Mesenchymal stem cell (in vitro differentiated cells and primary cell): ENCODE measurements at regions not wholly inside any gene's neighbourhood (a gene's known extent, or its start where the extent isn't known, plus 50 kb on each side); places are given as distances from the start of the nearest gene placed in this dataset.

Experiments used
- DNase-seq: peaks from one replicate; pipeline ENCODE4 v3.0.0-alpha.2; 2013
- H2AFZ ChIP-seq: one replicate; pipeline ENCODE4 v1.6.1; 2013; ENCODE audit warnings: low read depth, mild to moderate bottlenecking, control low read depth, inconsistent platforms, low read length, moderate library complexity
- H2AK5ac ChIP-seq: 2 replicates; pipeline ENCODE4 v1.6.1; 2013; ENCODE audit warnings: low read length, moderate library complexity, mild to moderate bottlenecking, inconsistent platforms; ENCODE audit not compliant: severe bottlenecking
- H2BK120ac ChIP-seq: one replicate; pipeline ENCODE4 v1.6.1; 2013; ENCODE audit warnings: low read depth, mild to moderate bottlenecking, inconsistent platforms, low read length, moderate library complexity
- H2BK12ac ChIP-seq, 2 experiments: one replicate each; pipeline ENCODE4 v1.6.1; 2013; ENCODE audit warnings: inconsistent platforms in 2 of 2, low read length in 2 of 2, mild to moderate bottlenecking in 2 of 2, moderate library complexity in 2 of 2, control low read depth in 1 of 2
- H2BK15ac ChIP-seq: one replicate; pipeline ENCODE4 v1.6.1; 2013; ENCODE audit warnings: mild to moderate bottlenecking, low read depth, inconsistent platforms; ENCODE audit not compliant: poor library complexity, severe bottlenecking
- H2BK5ac ChIP-seq: 2 replicates; pipeline ENCODE4 v1.6.1; 2013; ENCODE audit warnings: low read depth, mild to moderate bottlenecking, low read length, control low read depth, inconsistent platforms; ENCODE audit not compliant: poor library complexity, severe bottlenecking
- H3K14ac ChIP-seq, 2 experiments: one replicate each; pipeline ENCODE4 v1.6.1; 2013; ENCODE audit warnings: inconsistent platforms in 2 of 2, low read length in 2 of 2, control low read depth in 1 of 2, mild to moderate bottlenecking in 1 of 2, moderate library complexity in 1 of 2
- H3K18ac ChIP-seq, 2 experiments: one replicate each; pipeline ENCODE4 v1.6.1; 2013; ENCODE audit warnings: inconsistent platforms in 2 of 2, low read length in 2 of 2, control low read depth in 1 of 2, low read depth in 1 of 2, mild to moderate bottlenecking in 1 of 2
- H3K23ac ChIP-seq, 2 experiments: one replicate each; pipeline ENCODE4 v1.6.1; 2013; ENCODE audit warnings: inconsistent platforms in 2 of 2, low read length in 2 of 2, mild to moderate bottlenecking in 2 of 2, moderate library complexity in 2 of 2, control low read depth in 1 of 2
- H3K27ac ChIP-seq: 2 replicates; pipeline ENCODE4 v1.5.1; 2013; ENCODE audit warnings: mild to moderate bottlenecking, moderate library complexity, low read length, control low read depth, inconsistent platforms; ENCODE audit not compliant: poor library complexity, severe bottlenecking
- H3K27me3 ChIP-seq, 2 experiments: 2 replicates each; pipeline versions ENCODE4 v1.6.1 to v1.7.0; 2013; ENCODE audit warnings: low read length in 2 of 2, mild to moderate bottlenecking in 2 of 2, moderate library complexity in 2 of 2, control low read depth in 1 of 2, inconsistent platforms in 1 of 2; ENCODE audit not compliant: control insufficient read depth in 1 of 2, insufficient read depth in 1 of 2
- H3K36me3 ChIP-seq, 2 experiments: 2 replicates each; pipeline versions ENCODE4 v1.6.1 to v1.7.0; 2013; ENCODE audit warnings: low read length in 2 of 2, control low read depth in 1 of 2, inconsistent platforms in 1 of 2, low read depth in 1 of 2, mild to moderate bottlenecking in 1 of 2; ENCODE audit not compliant: insufficient read depth in 2 of 2, control insufficient read depth in 1 of 2
- H3K4ac ChIP-seq, 2 experiments: one replicate each; pipeline ENCODE4 v1.6.1; 2013; ENCODE audit warnings: inconsistent platforms in 2 of 2, low read length in 2 of 2, mild to moderate bottlenecking in 2 of 2, moderate library complexity in 2 of 2, control low read depth in 1 of 2, low read depth in 1 of 2
- H3K4me1 ChIP-seq: 2 replicates; pipeline ENCODE4 v1.6.1; 2013; ENCODE audit warnings: low read depth, low read length, control low read depth; ENCODE audit not compliant: control insufficient read depth, insufficient read depth
- H3K4me2 ChIP-seq: 2 replicates; pipeline ENCODE4 v1.6.1; 2013; ENCODE audit warnings: low read length, mild to moderate bottlenecking, inconsistent platforms; ENCODE audit not compliant: poor library complexity, severe bottlenecking
- H3K4me3 ChIP-seq, 2 experiments: 2 replicates each; pipeline versions ENCODE4 v1.5.1 to v1.7.0; 2013; ENCODE audit warnings: low read length in 2 of 2, mild to moderate bottlenecking in 2 of 2, control low read depth in 1 of 2, low read depth in 1 of 2; ENCODE audit not compliant: insufficient read depth in 1 of 2
- H3K79me1 ChIP-seq: replicated peaks from 2 replicates; pipeline ENCODE4 v1.6.1; 2013; ENCODE audit warnings: mild to moderate bottlenecking, control low read depth, low read length, inconsistent platforms; ENCODE audit not compliant: poor library complexity, severe bottlenecking
- H3K9ac ChIP-seq: 2 replicates; pipeline ENCODE4 v1.7.0; 2013; ENCODE audit warnings: mild to moderate bottlenecking, low read length, moderate library complexity
- H3K9me3 ChIP-seq: 2 replicates; pipeline ENCODE4 v1.7.0; 2013; ENCODE audit warnings: mild to moderate bottlenecking, low read length; ENCODE audit not compliant: control insufficient read depth
- H4K8ac ChIP-seq: one replicate; pipeline ENCODE4 v1.6.1; 2013; ENCODE audit warnings: inconsistent platforms, mild to moderate bottlenecking, low read length, moderate library complexity
- H4K91ac ChIP-seq: one replicate; pipeline ENCODE4 v1.6.1; 2013; ENCODE audit warnings: mild to moderate bottlenecking, low read length, inconsistent platforms
- WGBS: methylation state at CpG from one replicate; pipeline ENCODE4 v1.1.7; 2013; ENCODE audit warnings: mixed read lengths; 5-methylcytosine and 5-hydroxymethylcytosine counted together

GRCh38 chr2:107242811-107243210 lies 356.8 kb upstream of the ST6GAL2 start:
- H3K36me3 ChIP-seq: no peaks in the 10 kb centered on the region
- H3K4me1 ChIP-seq: no peaks in the 10 kb centered on the region
- no peak overlapping the region for H3K4me3 ChIP-seq
- H4K8ac ChIP-seq: no peak overlapping the region
- no peak overlapping the region for H3K4me2 ChIP-seq
- WGBS: 50% methylated on average over 1 of the region's 1 CpG
- H3K18ac ChIP-seq: no peak overlapping the region
- no peak overlapping the region for H2AFZ ChIP-seq
- no peaks in the 10 kb centered on the region for H3K9me3 ChIP-seq
- no peak for DNase-seq
- H3K14ac ChIP-seq: no peak overlapping the region
- H2BK120ac ChIP-seq: no peak overlapping the region
- H2AK5ac ChIP-seq: no peak overlapping the region
- no peak overlapping the region for H2BK15ac ChIP-seq
- H3K23ac ChIP-seq: no peak overlapping the region
- no peak overlapping the region for H3K27ac ChIP-seq
- H2BK5ac ChIP-seq: no peak overlapping the region
- no peak overlapping the region for H2BK12ac ChIP-seq
- H3K79me1 ChIP-seq: no peaks in the 10 kb centered on the region
- H3K4ac ChIP-seq: no peak overlapping the region
- H3K27me3 ChIP-seq: no peaks in the 10 kb centered on the region
- no peak overlapping the region for H4K91ac ChIP-seq
- H3K9ac ChIP-seq: no peak overlapping the region

GRCh38 chr2:107248932-107249331 lies 363.0 kb upstream of the ST6GAL2 start:
- no peak overlapping the region for H4K91ac ChIP-seq
- no peak overlapping the region for H2BK120ac ChIP-seq
- no peak overlapping the region for H2BK15ac ChIP-seq
- H3K4me1 ChIP-seq: no peaks in the 10 kb centered on the region
- no peak overlapping the region for H3K27ac ChIP-seq
- H3K14ac ChIP-seq: no peak overlapping the region
- no peak overlapping the region for H2AFZ ChIP-seq
- no peak overlapping the region for H2AK5ac ChIP-seq
- H3K27me3 ChIP-seq: no peaks in the 10 kb centered on the region
- WGBS: 75% methylated on average over 1 of the region's 1 CpG
- H2BK12ac ChIP-seq: no peak overlapping the region
- no peak overlapping the region for H3K4me3 ChIP-seq
- no peak for DNase-seq
- no peak overlapping the region for H2BK5ac ChIP-seq
- no peak overlapping the region for H3K9ac ChIP-seq
- no peaks in the 10 kb centered on the region for H3K36me3 ChIP-seq
- no peaks in the 10 kb centered on the region for H3K9me3 ChIP-seq
- H3K4ac ChIP-seq: no peak overlapping the region
- no peak overlapping the region for H3K18ac ChIP-seq
- no peak overlapping the region for H4K8ac ChIP-seq
- H3K4me2 ChIP-seq: no peak overlapping the region
- no peak overlapping the region for H3K23ac ChIP-seq
- H3K79me1 ChIP-seq: no peaks in the 10 kb centered on the region

GRCh38 chr2:107255744-107256143 lies 369.8 kb upstream of the ST6GAL2 start:
- Histone ChIP-seq H3K36me3 (no peaks in the 10 kb centered on the region), H3K18ac (no peak overlapping the region), H3K79me1 (no peaks in the 10 kb centered on the region), H4K91ac (no peak overlapping the region), H4K8ac (no peak overlapping the region), H2BK15ac (no peak overlapping the region), H2BK120ac (no peak overlapping the region), H2AK5ac (no peak overlapping the region), H2AFZ (no peak overlapping the region), H3K4me1 (no peaks in the 10 kb centered on the region), H3K14ac (no peak overlapping the region), H3K9ac (no peak overlapping the region), H2BK5ac (no peak overlapping the region), H2BK12ac (no peak overlapping the region), H3K27me3 (no peaks in the 10 kb centered on the region), H3K4ac (no peak overlapping the region), H3K9me3 (no peaks in the 10 kb centered on the region), H3K4me3 (no peak overlapping the region), H3K27ac (no peak overlapping the region), H3K23ac (no peak overlapping the region), H3K4me2 (no peak overlapping the region)
- DNase-seq: no peak
- 92% methylated on average over 13 of the region's 14 CpGs for WGBS

GRCh38 chr2:107258531-107259407 lies 372.8 kb upstream of the ST6GAL2 start:
- H3K4ac ChIP-seq: no peak overlapping the region
- H2AFZ ChIP-seq: no peak overlapping the region
- no peaks in the 10 kb centered on the region for H3K36me3 ChIP-seq
- H3K18ac ChIP-seq: no peak overlapping the region
- H4K8ac ChIP-seq: no peak overlapping the region
- H2BK15ac ChIP-seq: no peak overlapping the region
- H3K4me2 ChIP-seq: no peak overlapping the region
- 46% methylated on average over 7 of the region's 8 CpGs for WGBS
- H4K91ac ChIP-seq: no peak overlapping the region
- H3K27ac ChIP-seq: no peak overlapping the region
- no peak overlapping the region for H2BK12ac ChIP-seq
- H3K14ac ChIP-seq: no peak overlapping the region
- H3K9me3 ChIP-seq: peaks cover 3% of the 10 kb centered on the region
- H3K4me1 ChIP-seq: no peaks in the 10 kb centered on the region
- no peak overlapping the region for H3K9ac ChIP-seq
- H3K23ac ChIP-seq: no peak overlapping the region
- H3K4me3 ChIP-seq: no peak overlapping the region
- H2BK120ac ChIP-seq: no peak overlapping the region
- no peaks in the 10 kb centered on the region for H3K79me1 ChIP-seq
- no peak for DNase-seq
- H2AK5ac ChIP-seq: no peak overlapping the region
- H2BK5ac ChIP-seq: no peak overlapping the region
- no peaks in the 10 kb centered on the region for H3K27me3 ChIP-seq
